Vagina (tissue), 2 donors: ENCODE measurements at regions not wholly inside any gene's neighbourhood (a gene's known extent, or its start where the extent isn't known, plus 50 kb on each side); places are given as distances from the start of the nearest gene placed in this dataset.

Experiments
- DNase-seq, 2 donors: peaks; one replicate each; pipeline ENCODE4 v3.0.0-alpha.2; 2017; ENCODE audit errors: extremely low spot score in 2 of 2
- H3K27ac ChIP-seq: fragments of 200-600 bp; sonication (generic); one replicate; pipeline ENCODE4 v1.5.1; 2019
- H3K27me3 ChIP-seq: fragments of 200-600 bp; sonication (generic); one replicate; pipeline ENCODE4 v1.5.1; 2019
- H3K36me3 ChIP-seq, 2 donors: fragments of 200-600 bp; sonication (generic); one replicate each; pipeline ENCODE4 v1.5.1; 2017 to 2019
- H3K4me1 ChIP-seq: fragments of 200-600 bp; sonication (generic); one replicate; pipeline ENCODE4 v1.5.1; 2019
- H3K4me3 ChIP-seq, 2 donors: fragments of 200-600 bp; sonication (generic); 1 replicate in 1 of 2; 2 replicates in 1 of 2; pipeline ENCODE4 v1.5.1; 2016 to 2019
- H3K9me3 ChIP-seq: fragments of 200-600 bp; sonication (generic); one replicate; pipeline ENCODE4 v1.5.1; 2019
- CTCF ChIP-seq, 3 experiments: fragments of 450-650 bp in 2 of 3; fragments of 200-600 bp in 1 of 3; sonication (generic) in 1 of 3; IDR thresholded peaks; one replicate each; pipeline ENCODE4 v1.5.1; 2017 to 2019; ENCODE audit warnings: antibody characterized with exemption in 3 of 3, mild to moderate bottlenecking in 2 of 3, moderate library complexity in 2 of 3
- POLR2A ChIP-seq, 2 donors: fragments of 450-650 bp; IDR thresholded peaks; one replicate each; pipeline ENCODE4 v1.6.1; 2017; ENCODE audit warnings: antibody characterized with exemption in 2 of 2, mild to moderate bottlenecking in 2 of 2, moderate library complexity in 2 of 2
- POLR2AphosphoS5 ChIP-seq, 2 donors: sonication (generic); formaldehyde crosslinking; IDR thresholded peaks; one replicate each; pipeline ENCODE4 v1.9.0; 2017; ENCODE audit warnings: antibody characterized with exemption in 2 of 2, mild to moderate bottlenecking in 2 of 2, low read depth in 1 of 2; ENCODE audit not compliant: insufficient read depth in 1 of 2
- intact Hi-C: fragments of 100-400 bp; cut with DNase I; formaldehyde crosslinking; loops from one replicate; pipeline ENCODE4 v1.15.1; 2023

- Histone ChIP-seq H3K9me3 (no peaks in the 10 kb centered on the region), H3K27ac (no peak overlapping the region), H3K4me3 (no peak overlapping the region), H3K36me3 (no peaks in the 10 kb centered on the region), H3K27me3 (no peaks in the 10 kb centered on the region), H3K4me1 (no peaks in the 10 kb centered on the region)
- TF ChIP-seq POLR2A (IDR thresholded peaks at IDR 0.05) (no peak), CTCF (IDR thresholded peaks at IDR 0.05) (no peak), POLR2AphosphoS5 (IDR thresholded peaks at IDR 0.05; ENCODE audit: insufficient read depth in 1 of 2, low read depth in 1 of 2) (no peak)
- intact Hi-C loops: no loop called here
- DNase-seq: no peak
These were observed 387.5 kb downstream of the KCNA4 start for GRCh38 chr11:29629286-29629685.

- Histone ChIP-seq H3K4me3 (no peak overlapping the region), H3K36me3 (no peaks in the 10 kb centered on the region), H3K9me3 (no peaks in the 10 kb centered on the region), H3K4me1 (no peaks in the 10 kb centered on the region), H3K27ac (no peak overlapping the region), H3K27me3 (no peaks in the 10 kb centered on the region)
- DNase-seq: no peak
- intact Hi-C loops: no loop called here
- TF ChIP-seq CTCF (IDR thresholded peaks at IDR 0.05) (no peak), POLR2AphosphoS5 (IDR thresholded peaks at IDR 0.05; ENCODE audit: insufficient read depth in 1 of 2, low read depth in 1 of 2) (no peak), POLR2A (IDR thresholded peaks at IDR 0.05) (no peak)
These were observed 388.2 kb downstream of the KCNA4 start for GRCh38 chr11:29628609-29629008.

GRCh38 chr11:29627541-29627940 is 389.3 kb downstream of the KCNA4 start:
- TF ChIP-seq POLR2AphosphoS5 (IDR thresholded peaks at IDR 0.05; ENCODE audit: insufficient read depth in 1 of 2, low read depth in 1 of 2) (no peak), POLR2A (IDR thresholded peaks at IDR 0.05) (no peak), CTCF (IDR thresholded peaks at IDR 0.05) (no peak)
- H3K36me3 ChIP-seq: no peaks in the 10 kb centered on the region

GRCh38 chr11:29623144-29623722 is 393.6 kb downstream of the KCNA4 start:
- H3K4me1 ChIP-seq: no peaks in the 10 kb centered on the region
- intact Hi-C loops: no loop called here

More at GRCh38 chr11:29627541-29627940, 389.3 kb downstream of the KCNA4 start:
- Histone ChIP-seq H3K4me1 (no peaks in the 10 kb centered on the region), H3K27ac (no peak overlapping the region), H3K4me3 (no peak overlapping the region), H3K9me3 (no peaks in the 10 kb centered on the region), H3K27me3 (no peaks in the 10 kb centered on the region)
- intact Hi-C loops: no loop called here
- no peak for DNase-seq

More at GRCh38 chr11:29623144-29623722, 393.6 kb downstream of the KCNA4 start:
- TF ChIP-seq CTCF (IDR thresholded peaks at IDR 0.05) (no peak), POLR2A (IDR thresholded peaks at IDR 0.05) (no peak), POLR2AphosphoS5 (IDR thresholded peaks at IDR 0.05; ENCODE audit: insufficient read depth in 1 of 2, low read depth in 1 of 2) (no peak)
- H3K36me3 ChIP-seq: no peaks in the 10 kb centered on the region
- no peaks in the 10 kb centered on the region for H3K9me3 ChIP-seq
- no peak overlapping the region for H3K27ac ChIP-seq
- no peak for DNase-seq
- no peaks in the 10 kb centered on the region for H3K27me3 ChIP-seq
- no peak overlapping the region for H3K4me3 ChIP-seq
